ENCODE measurements at regions not wholly inside any gene's neighbourhood (a gene's known extent, or its start where the extent isn't known, plus 50 kb on each side); places are given as distances from the start of the nearest gene placed in this dataset.

GRCh38 chr6:146943664-146944063 lies 260.6 kb upstream of the STXBP5 start (continued):
- TF ChIP-seq PRDM15 (CRISPR knock-in tag; IDR thresholded peaks at IDR 0.05) = no peak
- no peak for TF ChIP-seq IRF1 (CRISPR knock-in tag; IDR thresholded peaks at IDR 0.05)
- TF ChIP-seq USF1 (CRISPR knock-in tag; IDR thresholded peaks at IDR 0.05) = no peak

- DNase-seq (ENCODE audit: low spot score) = no peak
- H3K4me3 Mint-ChIP-seq = no peak overlapping the region
- no peaks in the 10 kb centered on the region for H3K4me1 Mint-ChIP-seq
- no peaks in the 10 kb centered on the region for H3K27me3 Mint-ChIP-seq (ENCODE audit: low read depth)
- TF ChIP-seq EMX1 (CRISPR knock-in tag; IDR thresholded peaks at IDR 0.05) = no peak
- TF ChIP-seq E2F1 (CRISPR knock-in tag; IDR thresholded peaks at IDR 0.05) = no peak
- TF ChIP-seq ELF4 (CRISPR knock-in tag; IDR thresholded peaks at IDR 0.05; ENCODE audit: low read depth) = no peak
- no peak for TF ChIP-seq IRF1 (CRISPR knock-in tag; IDR thresholded peaks at IDR 0.05)
- TF ChIP-seq ATF3 (CRISPR knock-in tag; conservative IDR thresholded peaks at IDR 0.05) = no peak
- TF ChIP-seq SOX15 (CRISPR knock-in tag; IDR thresholded peaks at IDR 0.05) = no peak
- TF ChIP-seq NR1H2 (CRISPR knock-in tag; IDR thresholded peaks at IDR 0.05) = no peak
- TF ChIP-seq ZNF416 (CRISPR knock-in tag; IDR thresholded peaks at IDR 0.05) = no peak
- no peak for TF ChIP-seq TEAD4 (CRISPR knock-in tag; IDR thresholded peaks at IDR 0.05)
- TF ChIP-seq ATF6 (CRISPR knock-in tag; IDR thresholded peaks at IDR 0.05) = no peak
- TF ChIP-seq ATF1 (CRISPR knock-in tag; IDR thresholded peaks at IDR 0.05) = no peak
- TF ChIP-seq CREM (CRISPR knock-in tag; IDR thresholded peaks at IDR 0.05) = no peak
- no peak for TF ChIP-seq ZMAT4 (CRISPR knock-in tag; IDR thresholded peaks at IDR 0.05)
- TF ChIP-seq SP1 (CRISPR knock-in tag; conservative IDR thresholded peaks at IDR 0.05) = no peak
- TF ChIP-seq CREB1 (CRISPR knock-in tag; IDR thresholded peaks at IDR 0.05) = no peak
- no peak for TF ChIP-seq GRHL2 (CRISPR knock-in tag; IDR thresholded peaks at IDR 0.05; ENCODE audit: insufficient replicate concordance, severe bottlenecking)
- no peak for ATAC-seq
- no peak overlapping the region for H3K27ac Mint-ChIP-seq
- peaks cover 10% of the 10 kb centered on the region for H3K36me3 Mint-ChIP-seq
- ChIA-PET CTCF (no interaction called here), POLR2A (no interaction called here)
- peaks cover 44% of the 10 kb centered on the region for H3K9me3 Mint-ChIP-seq
Measured at GRCh38 chr6:146944077-146944476, 260.1 kb upstream of the STXBP5 start.

All from WTC11 (cell line).